Large intestine (tissue), 3 donors: ENCODE measurements at regions not wholly inside any gene's neighbourhood (a gene's known extent, or its start where the extent isn't known, plus 50 kb on each side); places are given as distances from the start of the nearest gene placed in this dataset.

Experiments used
- DNase-seq, 2 donors: peaks; one replicate each; pipeline versions ENCODE4 v3.0.0 to v3.0.0-alpha.2; 2013
- H3K27ac ChIP-seq: one replicate; pipeline ENCODE4 v1.5.1; 2013; ENCODE audit warnings: low read length
- H3K27me3 ChIP-seq: 2 replicates; pipeline ENCODE4 v1.6.1; 2013; ENCODE audit warnings: low read length; ENCODE audit not compliant: control insufficient read depth, insufficient read depth
- H3K36me3 ChIP-seq: 2 replicates; pipeline ENCODE4 v1.6.1; 2013; ENCODE audit warnings: low read length; ENCODE audit not compliant: control insufficient read depth, insufficient read depth
- H3K4me1 ChIP-seq: one replicate; pipeline ENCODE4 v1.6.1; 2013; ENCODE audit warnings: low read length; ENCODE audit not compliant: control insufficient read depth, insufficient read depth
- H3K4me3 ChIP-seq: one replicate; pipeline ENCODE4 v1.5.1; 2013; ENCODE audit warnings: low read length
- H3K9me3 ChIP-seq: one replicate; pipeline ENCODE4 v1.6.1; 2013; ENCODE audit warnings: mild to moderate bottlenecking, low read depth, low read length, moderate library complexity; ENCODE audit not compliant: control insufficient read depth
- WGBS: methylation state at CpG from one replicate; pipeline ENCODE4 v1.1.5; 2013; ENCODE audit warnings: low lambda C conversion rate; ENCODE audit not compliant: insufficient coverage; 5-methylcytosine and 5-hydroxymethylcytosine counted together

GRCh38 chr7:45461026-45461425 is 113.1 kb upstream of the ADCY1 start:
- Histone ChIP-seq H3K36me3 (no peaks in the 10 kb centered on the region), H3K4me3 (no peak overlapping the region), H3K4me1 (no peaks in the 10 kb centered on the region), H3K9me3 (no peaks in the 10 kb centered on the region), H3K27me3 (no peaks in the 10 kb centered on the region), H3K27ac (no peak overlapping the region)
- DNase-seq, result no peak
- WGBS, result no CpG with 5 or more reads among the region's 3 CpGs

DNA sequence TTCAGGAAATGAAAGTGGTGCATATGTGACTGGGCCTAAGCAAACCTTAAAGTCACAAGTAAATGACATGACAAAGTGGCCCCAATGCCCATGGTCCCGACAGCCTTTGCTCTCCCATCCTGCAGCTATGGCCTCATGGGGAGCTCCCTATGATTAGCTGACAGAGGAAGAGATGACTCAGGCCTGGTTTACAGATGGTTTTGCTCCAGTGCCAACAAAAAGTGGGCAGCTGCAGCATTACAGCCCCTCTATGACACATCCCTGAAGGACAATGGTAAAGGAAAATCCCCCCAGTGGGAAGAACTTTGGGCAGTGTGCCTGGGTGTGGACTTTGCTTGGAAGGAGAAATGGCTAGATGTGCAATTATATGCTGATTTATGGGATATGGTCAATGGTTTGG is 105.1 kb upstream of the ADCY1 start:
- Histone ChIP-seq H3K27me3 (no peaks in the 10 kb centered on the region), H3K4me3 (no peak overlapping the region), H3K36me3 (no peaks in the 10 kb centered on the region), H3K4me1 (no peaks in the 10 kb centered on the region), H3K9me3 (no peaks in the 10 kb centered on the region), H3K27ac (no peak overlapping the region)
- no CpG with 5 or more reads among the region's 1 CpG for WGBS
- no peak for DNase-seq

GRCh38 chr7:45470031-45470430 is 104.1 kb upstream of the ADCY1 start:
- no CpG with 5 or more reads among the region's 3 CpGs for WGBS
- Histone ChIP-seq H3K27ac (no peak overlapping the region), H3K27me3 (no peaks in the 10 kb centered on the region), H3K9me3 (no peaks in the 10 kb centered on the region), H3K4me3 (no peak overlapping the region), H3K4me1 (no peaks in the 10 kb centered on the region), H3K36me3 (no peaks in the 10 kb centered on the region)
- DNase-seq, result no peak

- no peak overlapping the region for H3K27ac ChIP-seq
- no peaks in the 10 kb centered on the region for H3K27me3 ChIP-seq
- no peaks in the 10 kb centered on the region for H3K4me1 ChIP-seq
- 86% methylated on average over 2 of the region's 3 CpGs for WGBS
- H3K36me3 ChIP-seq, result no peaks in the 10 kb centered on the region
- H3K9me3 ChIP-seq, result no peaks in the 10 kb centered on the region
- DNase-seq, result no peak
- H3K4me3 ChIP-seq, result no peak overlapping the region
Observed at GRCh38 chr7:45479781-45480180, 94.4 kb upstream of the ADCY1 start.

DNA sequence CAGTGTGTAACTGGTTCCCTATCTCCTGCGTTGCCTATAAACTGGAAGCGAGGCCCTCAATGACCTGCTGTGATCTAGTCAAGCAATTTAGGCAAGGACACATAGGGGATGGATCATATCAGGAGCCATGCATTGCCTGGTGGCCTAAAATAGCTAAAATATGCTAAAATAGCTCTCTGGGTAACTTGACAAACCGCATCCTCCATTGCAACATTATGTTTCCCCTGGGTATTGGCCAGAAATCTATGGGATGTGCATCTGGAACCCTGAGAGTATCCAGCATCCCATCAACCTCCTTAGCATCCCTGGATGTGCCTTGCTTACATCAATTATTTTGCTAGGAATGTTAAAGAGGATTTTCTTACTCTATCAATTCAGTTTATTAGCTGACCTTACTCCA is 91.7 kb upstream of the ADCY1 start:
- no CpG with 5 or more reads among the region's 3 CpGs for WGBS

DNA sequence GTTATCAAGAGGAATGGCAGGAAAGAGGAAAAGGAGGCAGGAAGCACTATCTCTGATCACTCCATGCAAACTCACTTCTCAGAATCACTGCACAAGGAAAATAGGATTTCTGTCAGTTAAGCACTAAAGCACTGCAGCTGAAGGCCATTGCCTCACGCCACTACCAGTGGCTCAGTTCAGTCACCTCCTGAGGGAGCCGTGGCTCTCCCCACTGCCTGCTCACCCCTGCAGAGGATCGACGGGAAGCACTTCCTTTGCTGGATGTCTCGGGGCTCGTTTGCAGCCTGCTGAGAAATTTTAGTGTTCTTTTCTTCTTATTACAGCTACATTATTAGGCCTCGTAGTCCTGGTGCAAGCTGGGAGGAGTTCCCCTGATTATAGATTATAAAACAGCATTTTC is 90.1 kb upstream of the ADCY1 start:
- no peaks in the 10 kb centered on the region for H3K27me3 ChIP-seq
- no peak overlapping the region for H3K4me3 ChIP-seq
- 56% methylated on average over 1 of the region's 7 CpGs for WGBS
- DNase-seq, result no peak
- no peaks in the 10 kb centered on the region for H3K36me3 ChIP-seq
- no peaks in the 10 kb centered on the region for H3K4me1 ChIP-seq
- no peaks in the 10 kb centered on the region for H3K9me3 ChIP-seq
- no peak overlapping the region for H3K27ac ChIP-seq

More for the DNA sequence above, 91.7 kb upstream of the ADCY1 start:
- H3K36me3 ChIP-seq, result no peaks in the 10 kb centered on the region
- H3K27me3 ChIP-seq, result no peaks in the 10 kb centered on the region
- no peak overlapping the region for H3K27ac ChIP-seq
- H3K9me3 ChIP-seq, result no peaks in the 10 kb centered on the region
- no peaks in the 10 kb centered on the region for H3K4me1 ChIP-seq
- no peak overlapping the region for H3K4me3 ChIP-seq
- no peak for DNase-seq

DNA sequence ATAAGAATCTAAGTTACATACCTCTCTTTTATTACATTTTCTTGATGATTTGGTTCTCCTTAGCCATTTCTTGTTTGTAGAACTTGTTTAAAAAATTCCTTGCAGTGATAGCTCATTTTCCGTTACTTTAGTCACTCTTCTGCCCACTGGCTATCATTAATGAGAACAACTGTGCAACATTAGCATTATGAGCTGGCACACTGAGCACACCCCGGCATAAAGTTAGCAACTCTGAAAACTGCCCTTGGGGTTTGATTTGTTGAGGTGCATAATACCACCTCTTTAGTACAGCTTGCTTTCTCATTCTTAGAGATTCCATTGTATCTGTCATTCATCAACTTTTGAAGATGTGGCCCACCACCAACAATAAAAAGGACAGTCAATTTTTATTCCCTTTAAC is 87.6 kb upstream of the ADCY1 start:
- Histone ChIP-seq H3K4me1 (no peaks in the 10 kb centered on the region), H3K9me3 (no peaks in the 10 kb centered on the region), H3K4me3 (no peak overlapping the region), H3K27me3 (no peaks in the 10 kb centered on the region), H3K36me3 (no peaks in the 10 kb centered on the region), H3K27ac (no peak overlapping the region)
- DNase-seq, result no peak
- no CpG with 5 or more reads among the region's 2 CpGs for WGBS

DNA sequence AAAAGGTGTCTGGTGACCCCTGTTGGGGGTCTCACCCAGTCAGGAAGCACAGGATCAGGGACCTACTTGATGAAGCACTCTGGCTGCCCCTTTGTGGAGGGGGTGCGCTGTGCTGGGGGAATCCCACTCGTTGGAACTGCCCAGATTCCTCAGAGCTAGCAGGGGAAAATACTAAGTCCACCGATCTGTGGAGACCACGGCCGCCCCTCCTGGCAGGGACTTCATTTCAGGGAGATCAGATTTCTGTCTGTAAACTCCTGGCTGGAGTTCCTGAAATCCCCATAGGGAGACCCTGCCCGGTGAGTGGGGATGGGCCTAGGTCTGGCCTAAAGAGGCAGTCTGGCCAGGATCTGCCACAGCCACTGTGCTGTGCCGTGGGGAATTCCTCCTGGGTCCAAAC is 79.3 kb upstream of the ADCY1 start:
- Histone ChIP-seq H3K9me3 (no peaks in the 10 kb centered on the region), H3K4me3 (no peak overlapping the region), H3K36me3 (no peaks in the 10 kb centered on the region), H3K27me3 (peaks cover 2% of the 10 kb centered on the region), H3K4me1 (no peaks in the 10 kb centered on the region), H3K27ac (no peak overlapping the region)
- no CpG with 5 or more reads among the region's 7 CpGs for WGBS
- DNase-seq, result no peak

- no CpG with 5 or more reads among the region's 3 CpGs for WGBS
- Histone ChIP-seq H3K9me3 (no peaks in the 10 kb centered on the region), H3K36me3 (no peaks in the 10 kb centered on the region), H3K27me3 (peaks cover 2% of the 10 kb centered on the region), H3K27ac (no peak overlapping the region), H3K4me3 (no peak overlapping the region), H3K4me1 (no peaks in the 10 kb centered on the region)
- no peak for DNase-seq
Observed at GRCh38 chr7:45495618-45496017, 78.5 kb upstream of the ADCY1 start.

- no CpG with 5 or more reads among the region's 2 CpGs for WGBS
- Histone ChIP-seq H3K36me3 (no peaks in the 10 kb centered on the region), H3K27me3 (peaks cover 2% of the 10 kb centered on the region)
Observed at GRCh38 chr7:45500257-45500656, 73.9 kb upstream of the ADCY1 start.

DNA sequence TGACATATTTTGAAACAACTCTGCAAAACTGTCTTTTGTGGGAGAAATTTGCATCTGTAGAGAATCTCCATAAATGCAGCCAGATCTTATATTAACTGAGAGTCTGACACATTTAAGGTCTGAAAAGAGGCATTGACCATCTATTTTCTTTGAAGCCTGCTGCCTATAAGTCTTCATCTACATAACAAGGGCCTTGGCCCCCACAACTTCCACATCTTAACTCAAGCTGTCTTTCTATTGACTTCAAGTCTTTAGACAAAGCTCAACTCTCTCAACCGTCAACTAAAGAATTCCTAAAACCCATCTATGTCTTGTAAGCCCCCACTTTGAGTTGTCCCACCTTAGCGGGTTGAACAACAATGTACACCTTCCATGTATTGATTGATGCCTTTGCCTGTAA is 72.4 kb upstream of the ADCY1 start:
- Histone ChIP-seq H3K27me3 (peaks cover 2% of the 10 kb centered on the region), H3K36me3 (no peaks in the 10 kb centered on the region), H3K27ac (no peak overlapping the region), H3K9me3 (no peaks in the 10 kb centered on the region), H3K4me1 (no peaks in the 10 kb centered on the region), H3K4me3 (no peak overlapping the region)
- DNase-seq, result no peak
- WGBS, result no CpG with 5 or more reads among the region's 2 CpGs

More at GRCh38 chr7:45500257-45500656, 73.9 kb upstream of the ADCY1 start:
- Histone ChIP-seq H3K9me3 (no peaks in the 10 kb centered on the region), H3K4me1 (no peaks in the 10 kb centered on the region), H3K27ac (no peak overlapping the region), H3K4me3 (no peak overlapping the region)
- DNase-seq, result no peak
